ENCODE measurements at regions not wholly inside any gene's neighbourhood (a gene's known extent, or its start where the extent isn't known, plus 50 kb on each side); places are given as distances from the start of the nearest gene placed in this dataset.

DNA sequence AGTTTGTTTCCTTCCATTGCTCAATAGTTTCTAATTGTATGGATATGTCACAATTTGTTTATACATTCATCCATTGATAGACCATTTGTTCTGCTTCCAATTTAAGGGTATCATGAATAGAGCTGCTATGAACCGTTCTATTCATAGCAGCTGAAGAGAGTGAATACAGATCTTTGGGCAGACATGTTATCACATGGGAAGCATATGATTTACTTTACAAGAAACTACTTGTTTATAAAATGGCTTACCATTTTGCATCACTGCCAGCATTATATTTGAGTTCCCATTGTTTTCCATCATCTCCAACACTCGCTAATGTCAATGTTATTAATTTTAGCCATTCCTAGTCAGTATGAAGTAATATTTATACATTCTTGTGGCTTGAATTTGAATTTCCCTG lies 549.0 kb downstream of the MAT2B start:
- no TSS peak for BruUV-seq (replicated peaks)
- intact Hi-C loops (cut with micrococcal nuclease; ENCODE audit: unreplicated experiment), result no loop called here
- Histone ChIP-seq H3K9ac (ENCODE audit: control insufficient read depth, insufficient read depth, low read length) (no peak overlapping the region), H2AFZ (ENCODE audit: control insufficient read depth, low read depth, low read length) (no peak overlapping the region), H3K9me3 (replicated peaks; ENCODE audit: control insufficient read depth, insufficient read depth, low read length) (no peaks in the 10 kb centered on the region), H3K4me2 (ENCODE audit: control insufficient read depth, insufficient read depth) (no peak overlapping the region), H3K27ac (ENCODE audit: control insufficient read depth, insufficient read depth) (no peak overlapping the region), H3K4me1 (ENCODE audit: control insufficient read depth, insufficient read depth, low read length) (no peaks in the 10 kb centered on the region), H3K79me2 (ENCODE audit: control insufficient read depth, insufficient read depth, low read length) (no peaks in the 10 kb centered on the region), H4K20me1 (ENCODE audit: control insufficient read depth, insufficient read depth) (no peaks in the 10 kb centered on the region), H3K4me3 (no peak overlapping the region), H3K27me3 (replicated peaks in 1 of 2; ENCODE audit: control insufficient read depth in 2 of 2, insufficient read depth in 2 of 2, low read length in 1 of 2) (no peaks in the 10 kb centered on the region), H3K36me3 (ENCODE audit: control insufficient read depth in 2 of 2, insufficient read depth in 2 of 2, low read length in 1 of 2) (no peaks in the 10 kb centered on the region)
- WGBS (ENCODE audit: insufficient coverage, insufficient replicate concordance, low lambda C conversion rate, missing lambda C conversion rate), result 14% methylated on average over 2 of the region's 2 CpGs
- SMC1A ChIA-PET (ENCODE audit: uncharacterized antibody, unreplicated experiment), result no interaction called here
- POLR2A ChIA-PET, result no interaction called here
- CTCF ChIA-PET, result no interaction called here
- RAD21 ChIA-PET (ENCODE audit: unreplicated experiment), result no interaction called here
- no peak for ATAC-seq
- no peak for FAIRE-seq
- in situ Hi-C loops (cut with MboI), result no loop called here
- TF ChIP-seq ZNF207 (IDR thresholded peaks at IDR 0.05; ENCODE audit: borderline replicate concordance) (no peak), RBBP5 (conservative IDR thresholded peaks at IDR 0.05) (no peak), DPF2 (IDR thresholded peaks at IDR 0.05) (no peak), RFX5 (IDR thresholded peaks at IDR 0.05; ENCODE audit: low read depth, low read length) (no peak), SREBF2 (IDR thresholded peaks at IDR 0.05; ENCODE audit: low read length) (no peak), ATF7 (IDR thresholded peaks at IDR 0.05; ENCODE audit: low read depth) (no peak), CBFB (IDR thresholded peaks at IDR 0.05; ENCODE audit: low read depth) (no peak), NFIC (IDR thresholded peaks at IDR 0.05; ENCODE audit: low read depth, low read length) (no peak)
- TF ChIP-seq, protein P1, sequence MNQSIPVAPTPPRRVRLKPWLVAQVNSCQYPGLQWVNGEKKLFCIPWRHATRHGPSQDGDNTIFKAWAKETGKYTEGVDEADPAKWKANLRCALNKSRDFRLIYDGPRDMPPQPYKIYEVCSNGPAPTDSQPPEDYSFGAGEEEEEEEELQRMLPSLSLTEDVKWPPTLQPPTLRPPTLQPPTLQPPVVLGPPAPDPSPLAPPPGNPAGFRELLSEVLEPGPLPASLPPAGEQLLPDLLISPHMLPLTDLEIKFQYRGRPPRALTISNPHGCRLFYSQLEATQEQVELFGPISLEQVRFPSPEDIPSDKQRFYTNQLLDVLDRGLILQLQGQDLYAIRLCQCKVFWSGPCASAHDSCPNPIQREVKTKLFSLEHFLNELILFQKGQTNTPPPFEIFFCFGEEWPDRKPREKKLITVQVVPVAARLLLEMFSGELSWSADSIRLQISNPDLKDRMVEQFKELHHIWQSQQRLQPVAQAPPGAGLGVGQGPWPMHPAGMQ (IDR thresholded peaks at IDR 0.05; ENCODE audit: borderline replicate concordance), result no peak
- TF ChIP-seq, protein P2, sequence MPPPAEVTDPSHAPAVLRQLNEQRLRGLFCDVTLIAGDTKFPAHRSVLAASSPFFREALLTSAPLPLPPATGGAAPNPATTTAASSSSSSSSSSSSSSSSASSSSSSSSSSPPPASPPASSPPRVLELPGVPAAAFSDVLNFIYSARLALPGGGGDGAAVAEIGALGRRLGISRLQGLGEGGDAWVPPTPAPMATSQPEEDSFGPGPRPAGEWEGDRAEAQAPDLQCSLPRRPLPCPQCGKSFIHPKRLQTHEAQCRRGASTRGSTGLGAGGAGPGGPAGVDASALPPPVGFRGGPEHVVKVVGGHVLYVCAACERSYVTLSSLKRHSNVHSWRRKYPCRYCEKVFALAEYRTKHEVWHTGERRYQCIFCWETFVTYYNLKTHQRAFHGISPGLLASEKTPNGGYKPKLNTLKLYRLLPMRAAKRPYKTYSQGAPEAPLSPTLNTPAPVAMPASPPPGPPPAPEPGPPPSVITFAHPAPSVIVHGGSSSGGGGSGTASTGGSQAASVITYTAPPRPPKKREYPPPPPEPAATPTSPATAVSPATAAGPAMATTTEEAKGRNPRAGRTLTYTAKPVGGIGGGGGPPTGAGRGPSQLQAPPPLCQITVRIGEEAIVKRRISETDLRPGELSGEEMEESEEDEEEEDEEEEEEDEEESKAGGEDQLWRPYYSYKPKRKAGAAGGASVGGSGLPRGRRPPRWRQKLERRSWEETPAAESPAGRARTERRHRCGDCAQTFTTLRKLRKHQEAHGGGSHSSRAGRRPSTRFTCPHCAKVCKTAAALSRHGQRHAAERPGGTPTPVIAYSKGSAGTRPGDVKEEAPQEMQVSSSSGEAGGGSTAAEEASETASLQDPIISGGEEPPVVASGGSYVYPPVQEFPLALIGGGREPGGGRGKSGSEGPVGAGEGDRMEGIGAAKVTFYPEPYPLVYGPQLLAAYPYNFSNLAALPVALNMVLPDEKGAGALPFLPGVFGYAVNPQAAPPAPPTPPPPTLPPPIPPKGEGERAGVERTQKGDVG (CRISPR knock-in tag; IDR thresholded peaks at IDR 0.05), result no peak
- no peak for DNase-seq (ENCODE audit: low read depth, low spot score)

Measured in GM12878 (cell line).